ENCODE measurements at regions not wholly inside any gene's neighbourhood (a gene's known extent, or its start where the extent isn't known, plus 50 kb on each side); places are given as distances from the start of the nearest gene placed in this dataset.
"Not testable (repeated sequence)": the region's sequence is repeated elsewhere in the genome, so short reads cannot be mapped to it uniquely, and the experiment has no call there.

DNA sequence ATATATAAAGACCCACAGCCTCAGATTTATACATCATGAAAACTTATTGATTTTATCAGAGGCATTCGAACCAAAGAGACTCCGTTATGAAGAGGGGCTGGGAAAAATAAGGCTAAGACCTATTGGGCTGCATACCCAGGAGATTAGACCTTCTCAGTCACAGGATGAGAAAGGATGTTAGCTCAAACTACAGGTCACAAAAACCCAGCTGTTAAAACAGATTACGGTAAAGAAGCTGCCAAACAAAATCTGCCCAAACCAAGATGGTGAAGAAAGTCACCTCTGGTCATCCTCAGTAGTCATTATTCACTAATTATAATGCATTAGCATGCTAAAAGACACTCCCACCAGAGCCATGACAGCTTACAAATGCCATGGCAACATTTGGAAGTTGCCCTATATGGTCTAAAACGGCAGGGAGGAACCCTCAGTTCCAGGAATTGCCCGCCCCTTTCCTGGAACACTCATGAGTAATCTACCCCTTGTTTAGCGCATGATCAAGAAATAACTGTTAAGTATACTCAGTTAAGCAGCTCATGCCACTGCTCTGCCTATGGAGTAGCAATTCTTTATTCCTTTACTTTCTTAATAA, 362.5 kb upstream of the PCDH15 start:
- DNase-seq: no peak
- H3K27ac ChIP-seq: no peak overlapping the region
- H3K36me3 ChIP-seq (replicated peaks): no peaks in the 10 kb centered on the region
- TF ChIP-seq, protein P1, sequence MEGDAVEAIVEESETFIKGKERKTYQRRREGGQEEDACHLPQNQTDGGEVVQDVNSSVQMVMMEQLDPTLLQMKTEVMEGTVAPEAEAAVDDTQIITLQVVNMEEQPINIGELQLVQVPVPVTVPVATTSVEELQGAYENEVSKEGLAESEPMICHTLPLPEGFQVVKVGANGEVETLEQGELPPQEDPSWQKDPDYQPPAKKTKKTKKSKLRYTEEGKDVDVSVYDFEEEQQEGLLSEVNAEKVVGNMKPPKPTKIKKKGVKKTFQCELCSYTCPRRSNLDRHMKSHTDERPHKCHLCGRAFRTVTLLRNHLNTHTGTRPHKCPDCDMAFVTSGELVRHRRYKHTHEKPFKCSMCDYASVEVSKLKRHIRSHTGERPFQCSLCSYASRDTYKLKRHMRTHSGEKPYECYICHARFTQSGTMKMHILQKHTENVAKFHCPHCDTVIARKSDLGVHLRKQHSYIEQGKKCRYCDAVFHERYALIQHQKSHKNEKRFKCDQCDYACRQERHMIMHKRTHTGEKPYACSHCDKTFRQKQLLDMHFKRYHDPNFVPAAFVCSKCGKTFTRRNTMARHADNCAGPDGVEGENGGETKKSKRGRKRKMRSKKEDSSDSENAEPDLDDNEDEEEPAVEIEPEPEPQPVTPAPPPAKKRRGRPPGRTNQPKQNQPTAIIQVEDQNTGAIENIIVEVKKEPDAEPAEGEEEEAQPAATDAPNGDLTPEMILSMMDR (IDR thresholded peaks at IDR 0.05; ENCODE audit: low read depth, low read length, missing control alignments): no peak
- H3K4me3 ChIP-seq (ENCODE audit: low read depth, low read length): no peak overlapping the region
- in situ Hi-C loops (cut with HindIII; ENCODE audit: low pct_ligation_motif_present, low sequenced_read_pairs): no loop called here
- H3K27me3 ChIP-seq (replicated peaks): no peaks in the 10 kb centered on the region

DNA sequence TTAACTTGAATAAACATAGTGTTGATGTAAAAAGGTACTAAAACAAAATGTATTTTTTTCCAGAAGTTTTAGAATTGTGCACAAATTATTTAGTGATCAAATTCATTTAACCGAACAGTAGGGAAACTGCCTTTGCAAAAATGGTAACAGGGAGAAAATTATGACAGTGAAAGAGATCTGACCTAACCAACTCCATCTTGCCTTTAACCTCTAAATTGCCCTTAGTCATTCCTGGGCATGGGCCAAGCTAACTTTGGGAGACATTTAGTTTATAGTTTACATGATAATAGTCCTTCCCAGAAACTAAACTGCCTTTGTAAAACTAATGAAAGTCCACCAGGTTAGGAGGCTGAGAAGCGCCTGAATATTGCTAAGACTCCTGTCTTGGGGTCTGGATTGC, 361.3 kb upstream of the PCDH15 start:
- in situ Hi-C loops (cut with HindIII; ENCODE audit: low pct_ligation_motif_present, low sequenced_read_pairs); H3K27ac ChIP-seq; H3K4me3 ChIP-seq (ENCODE audit: low read depth, low read length); DNase-seq; H3K36me3 ChIP-seq (replicated peaks); H3K27me3 ChIP-seq (replicated peaks): not testable (repeated sequence)

DNA sequence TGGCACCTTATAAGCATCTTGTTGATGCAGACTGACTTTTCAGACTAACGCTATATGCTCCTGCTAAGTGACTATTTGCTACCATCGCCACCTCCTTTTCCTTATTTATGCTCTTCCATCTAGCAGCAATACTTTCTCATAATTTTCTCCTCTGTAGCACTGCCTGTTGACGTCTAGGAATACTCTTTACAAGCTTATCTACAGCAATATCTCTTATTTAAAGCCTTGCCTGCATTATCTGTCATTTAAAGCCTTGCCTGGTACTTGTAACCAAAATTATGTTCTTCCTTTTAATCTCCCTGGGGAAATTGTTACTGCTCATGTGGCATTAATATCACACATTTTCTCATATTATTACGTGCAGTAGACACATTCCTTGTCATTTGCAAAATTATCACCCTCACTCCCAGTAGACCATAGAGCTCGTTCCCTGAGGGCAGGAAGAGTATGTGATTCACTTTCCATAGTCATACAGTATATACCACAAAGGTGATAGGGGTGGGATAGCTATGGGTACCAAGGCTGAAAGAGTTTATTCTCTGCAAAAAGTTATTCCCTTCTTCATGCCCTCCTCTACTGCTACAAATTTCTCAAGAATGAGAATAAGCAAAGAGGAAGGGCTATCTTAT, 359.7 kb upstream of the PCDH15 start:
- no peaks in the 10 kb centered on the region for H3K27me3 ChIP-seq (replicated peaks)
- TF ChIP-seq, protein P1 (IDR thresholded peaks at IDR 0.05; ENCODE audit: low read depth, low read length, missing control alignments): no peak
- no peak overlapping the region for H3K4me3 ChIP-seq (ENCODE audit: low read depth, low read length)
- no peaks in the 10 kb centered on the region for H3K36me3 ChIP-seq (replicated peaks)
- H3K27ac ChIP-seq: no peak overlapping the region
- in situ Hi-C loops (cut with HindIII; ENCODE audit: low pct_ligation_motif_present, low sequenced_read_pairs): no loop called here
- DNase-seq: no peak

DNA sequence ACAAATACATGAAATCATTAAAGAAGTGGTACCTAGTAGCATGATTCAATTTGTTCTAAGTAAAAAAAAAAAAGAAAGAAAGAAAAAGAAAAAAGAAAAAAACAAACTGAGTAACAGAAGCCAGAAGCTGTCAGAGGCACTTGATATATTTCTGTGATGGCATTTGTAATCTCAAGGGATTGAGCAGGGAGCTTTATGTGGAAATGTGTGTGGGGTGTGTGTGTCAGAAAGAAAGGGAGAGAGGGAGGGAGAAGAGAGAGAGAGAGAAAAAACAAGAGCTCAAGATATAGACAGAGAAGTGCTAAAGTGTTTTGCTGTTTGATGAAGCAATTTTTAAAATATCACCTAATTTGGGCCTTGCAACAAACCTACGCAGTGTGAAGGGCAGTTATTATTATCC, 357.6 kb upstream of the PCDH15 start:
- DNase-seq: no peak
- Histone ChIP-seq H3K27me3 (replicated peaks) (no peaks in the 10 kb centered on the region), H3K4me3 (ENCODE audit: low read depth, low read length) (no peak overlapping the region), H3K36me3 (replicated peaks) (no peaks in the 10 kb centered on the region), H3K27ac (no peak overlapping the region)
- in situ Hi-C loops (cut with HindIII; ENCODE audit: low pct_ligation_motif_present, low sequenced_read_pairs): no loop called here
- TF ChIP-seq, protein P1 (IDR thresholded peaks at IDR 0.05; ENCODE audit: low read depth, low read length, missing control alignments): no peak

DNA sequence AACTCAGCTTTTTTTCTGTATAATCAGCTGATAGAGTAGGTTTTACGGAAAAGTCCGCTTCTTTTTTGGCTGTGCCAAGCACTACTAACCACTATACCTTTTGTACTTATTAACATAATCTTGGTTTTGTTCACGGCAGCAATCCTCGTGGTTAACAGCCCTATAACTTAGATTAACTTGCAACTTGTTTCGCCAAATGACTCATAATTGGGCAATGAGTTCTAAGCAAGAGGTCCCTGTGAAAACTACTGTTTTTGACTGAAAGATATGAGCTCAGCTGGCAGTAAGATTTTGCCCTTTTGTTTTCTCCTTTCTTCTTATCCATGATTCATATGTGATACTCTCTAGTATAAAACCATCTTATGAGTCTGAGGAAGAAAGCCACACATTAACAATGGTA, 345.0 kb upstream of the PCDH15 start:
- peak; percentile 49 for DNase-seq

DNA sequence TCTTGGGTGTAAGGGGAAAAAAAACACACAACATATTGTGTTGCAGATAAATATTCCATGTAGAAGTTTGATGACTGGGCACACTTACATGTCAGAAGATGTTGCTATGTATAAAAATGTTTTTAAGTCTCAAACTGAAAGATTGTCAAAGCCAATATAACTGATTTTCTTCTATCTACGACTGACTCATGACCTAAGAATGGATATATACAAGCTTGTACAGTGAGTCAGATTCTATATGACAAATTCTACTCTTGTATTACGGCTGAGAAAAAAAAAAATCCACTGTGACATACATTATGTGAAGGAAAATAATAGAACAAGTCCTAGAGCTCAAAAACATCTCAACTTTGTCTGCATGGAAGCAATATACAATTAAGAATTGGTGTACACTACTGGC, 343.0 kb upstream of the PCDH15 start:
- DNase-seq: no peak
- Histone ChIP-seq H3K4me3 (ENCODE audit: low read depth, low read length) (no peak overlapping the region), H3K36me3 (replicated peaks) (no peaks in the 10 kb centered on the region), H3K27me3 (replicated peaks) (no peaks in the 10 kb centered on the region), H3K27ac (no peak overlapping the region)
- in situ Hi-C loops (cut with HindIII; ENCODE audit: low pct_ligation_motif_present, low sequenced_read_pairs): no loop called here
- TF ChIP-seq, protein P1 (IDR thresholded peaks at IDR 0.05; ENCODE audit: low read depth, low read length, missing control alignments): no peak

More for the DNA sequence above, 345.0 kb upstream of the PCDH15 start:
- no peak overlapping the region for H3K4me3 ChIP-seq (ENCODE audit: low read depth, low read length)
- in situ Hi-C loops (cut with HindIII; ENCODE audit: low pct_ligation_motif_present, low sequenced_read_pairs): no loop called here
- H3K27ac ChIP-seq: no peak overlapping the region
- TF ChIP-seq, protein P1 (IDR thresholded peaks at IDR 0.05; ENCODE audit: low read depth, low read length, missing control alignments): no peak
- no peaks in the 10 kb centered on the region for H3K36me3 ChIP-seq (replicated peaks)
- H3K27me3 ChIP-seq (replicated peaks): no peaks in the 10 kb centered on the region

Measured in brain microvascular endothelial cell (primary cell).